ENCODE measurements at regions not wholly inside any gene's neighbourhood (a gene's known extent, or its start where the extent isn't known, plus 50 kb on each side); places are given as distances from the start of the nearest gene placed in this dataset.

- TF ChIP-seq CTCF (IDR thresholded peaks at IDR 0.05): no peak
- intact Hi-C loops (cut with DNase I, micrococcal nuclease): no loop called here
- H3K4me1 ChIP-seq (ENCODE audit: low read depth): peaks cover 2% of the 10 kb centered on the region
- no peaks in the 10 kb centered on the region for H3K9me3 ChIP-seq
- peak; percentile 32 for ATAC-seq
- no peak overlapping the region for H3K4me3 ChIP-seq
- H3K36me3 ChIP-seq (ENCODE audit: low read depth): no peaks in the 10 kb centered on the region
- DNase-seq: no peak
Observed at GRCh38 chr13:97568850-97569249, 134.9 kb downstream of the RAP2A start.

- no peaks in the 10 kb centered on the region for H3K36me3 ChIP-seq (ENCODE audit: low read depth)
- no peak for TF ChIP-seq CTCF (IDR thresholded peaks at IDR 0.05)
- H3K9me3 ChIP-seq: no peaks in the 10 kb centered on the region
- intact Hi-C loops (cut with DNase I, micrococcal nuclease): no loop called here
- H3K4me3 ChIP-seq: no peak overlapping the region
- ATAC-seq (no peak), DNase-seq (no peak)
- peaks cover 2% of the 10 kb centered on the region for H3K4me1 ChIP-seq (ENCODE audit: low read depth)
Observed at GRCh38 chr13:97569841-97570240, 135.9 kb downstream of the RAP2A start.

GRCh38 chr13:97570442-97570841, 136.5 kb downstream of the RAP2A start:
- no peak for TF ChIP-seq CTCF (IDR thresholded peaks at IDR 0.05)
- no peaks in the 10 kb centered on the region for H3K9me3 ChIP-seq
- intact Hi-C loops (cut with DNase I, micrococcal nuclease): no loop called here
- peaks cover 2% of the 10 kb centered on the region for H3K4me1 ChIP-seq (ENCODE audit: low read depth)
- DNase-seq: no peak
- H3K4me3 ChIP-seq: no peak overlapping the region
- H3K36me3 ChIP-seq (ENCODE audit: low read depth): no peaks in the 10 kb centered on the region
- ATAC-seq: no peak

GRCh38 chr13:97573011-97573410, 139.0 kb downstream of the RAP2A start:
- intact Hi-C loops (cut with DNase I, micrococcal nuclease): no loop called here
- Histone ChIP-seq H3K4me3 (no peak overlapping the region), H3K36me3 (ENCODE audit: low read depth) (no peaks in the 10 kb centered on the region), H3K4me1 (ENCODE audit: low read depth) (peaks cover 2% of the 10 kb centered on the region), H3K9me3 (no peaks in the 10 kb centered on the region)
- no peak for TF ChIP-seq CTCF (IDR thresholded peaks at IDR 0.05)
- ATAC-seq (no peak), DNase-seq (no peak)

GRCh38 chr13:97574926-97575325, 141.0 kb downstream of the RAP2A start:
- Histone ChIP-seq H3K9me3 (no peaks in the 10 kb centered on the region), H3K36me3 (ENCODE audit: low read depth) (no peaks in the 10 kb centered on the region), H3K4me1 (ENCODE audit: low read depth) (no peaks in the 10 kb centered on the region), H3K4me3 (no peak overlapping the region)
- no peak for TF ChIP-seq CTCF (IDR thresholded peaks at IDR 0.05)
- DNase-seq: peak in 2 of 3 donors; percentile 39 to 57
- peak; percentile 74 for ATAC-seq
- intact Hi-C loops (cut with DNase I, micrococcal nuclease): no loop called here

GRCh38 chr13:97577026-97577425, 143.1 kb downstream of the RAP2A start:
- no peak for DNase-seq
- intact Hi-C loops (cut with DNase I, micrococcal nuclease): no loop called here
- no peak for TF ChIP-seq CTCF (IDR thresholded peaks at IDR 0.05)
- no peaks in the 10 kb centered on the region for H3K4me1 ChIP-seq (ENCODE audit: low read depth)
- H3K36me3 ChIP-seq (ENCODE audit: low read depth): no peaks in the 10 kb centered on the region
- ATAC-seq: no peak
- H3K4me3 ChIP-seq: no peak overlapping the region
- H3K9me3 ChIP-seq: no peaks in the 10 kb centered on the region

Data from mucosa of descending colon (tissue), 3 donors.